NCI-H1105 (cell line): ENCODE measurements at regions not wholly inside any gene's neighbourhood (a gene's known extent, or its start where the extent isn't known, plus 50 kb on each side); places are given as distances from the start of the nearest gene placed in this dataset.
A peak's percentile ranks its signal among the peaks of the same experiment; 100 is the strongest.
"Not testable (repeated sequence)": the region's sequence is repeated elsewhere in the genome, so short reads cannot be mapped to it uniquely, and the experiment has no call there.

Experiments
- DNase-seq: peaks from one replicate; lab custom pipeline; 2025; lab: John Stamatoyannopoulos, UW

DNA sequence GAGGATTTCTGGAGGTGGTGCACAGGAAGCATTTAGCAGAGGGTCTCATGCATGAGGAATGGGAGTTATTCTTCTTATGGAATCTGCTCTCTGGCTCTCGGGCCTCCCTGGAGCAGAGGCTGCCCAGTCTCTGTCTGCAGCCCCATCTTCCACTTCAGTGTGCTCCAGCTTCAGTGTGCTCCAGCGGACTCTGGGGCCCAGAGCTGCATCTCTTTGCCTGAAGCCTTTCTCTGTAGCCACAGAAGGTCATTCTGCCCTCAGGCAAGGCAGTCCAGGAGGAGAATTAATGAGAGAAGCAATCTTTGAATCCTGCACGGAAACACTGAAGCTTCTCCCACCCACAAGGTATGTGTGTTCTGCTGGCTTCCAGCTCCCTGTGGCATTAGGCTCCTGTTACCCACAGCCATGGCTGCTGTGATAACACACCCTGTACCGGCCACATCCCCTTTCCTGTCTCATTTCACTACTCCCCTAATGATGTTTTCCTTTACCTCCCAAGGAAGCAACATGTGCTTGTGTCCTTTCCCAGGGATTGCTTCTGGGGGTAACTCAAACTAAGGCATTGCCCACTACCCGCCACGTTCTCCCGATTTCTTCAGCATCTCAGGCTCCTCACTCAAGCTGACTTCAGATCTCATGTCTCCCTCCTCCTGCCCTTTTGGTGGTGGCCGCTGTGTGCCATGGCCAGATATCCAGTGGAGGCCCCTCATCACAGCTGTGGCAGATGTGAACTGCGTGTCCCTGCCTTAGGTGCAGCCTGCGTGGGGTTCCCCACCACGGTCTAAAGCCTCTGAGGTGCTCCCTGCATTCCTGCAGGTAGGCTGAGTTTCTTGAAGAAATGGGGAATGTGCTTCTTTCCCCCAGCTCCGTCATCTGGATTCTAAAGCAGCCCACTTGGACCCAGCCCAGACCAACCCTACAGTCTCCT lies 181.2 kb upstream of the GALNT2 start:
- DNase-seq = no peak

GRCh38 chr1:229886636-229887035 lies 180.4 kb upstream of the GALNT2 start:
- no peak for DNase-seq

DNA sequence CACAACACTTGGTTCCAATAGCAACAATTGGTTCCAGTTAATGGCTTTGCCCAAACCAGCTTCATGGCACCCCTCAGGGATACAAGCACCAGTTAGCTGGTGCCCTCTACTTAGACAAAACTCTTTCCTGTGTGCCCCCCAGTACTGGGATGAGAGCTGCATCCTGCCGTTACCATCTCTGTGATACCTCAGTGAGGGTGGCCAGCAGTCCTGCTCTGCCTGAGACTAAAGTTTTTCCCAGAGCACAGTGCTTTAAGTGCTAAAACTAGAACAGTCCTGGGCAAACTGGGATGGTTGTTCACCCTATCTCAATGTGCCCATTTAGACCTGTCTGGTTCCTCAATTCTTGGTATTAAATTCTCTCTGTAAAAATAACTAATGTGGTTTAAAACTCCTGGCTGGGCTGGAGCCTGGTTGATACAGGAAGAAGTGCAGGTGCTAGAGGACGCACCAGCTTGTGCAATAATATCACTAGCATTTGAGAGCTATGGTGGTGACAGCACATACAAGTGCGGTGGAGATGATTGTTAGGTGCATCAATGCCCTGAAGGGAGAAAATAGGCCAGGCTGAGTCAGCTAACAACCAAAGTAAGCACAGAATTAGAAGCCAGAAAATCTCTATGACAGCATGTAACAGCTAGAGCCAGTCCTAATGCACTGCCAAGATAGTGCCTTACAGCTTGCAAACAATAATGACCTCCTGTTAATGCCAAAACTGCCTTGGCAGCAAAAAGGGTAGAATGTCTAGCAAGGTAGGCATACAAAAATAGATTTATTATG lies 179.8 kb upstream of the GALNT2 start:
- no peak for DNase-seq

- no peak for DNase-seq
Measured at GRCh38 chr1:229888157-229888556, 178.9 kb upstream of the GALNT2 start.

GRCh38 chr1:229888561-229889001 lies 178.5 kb upstream of the GALNT2 start:
- DNase-seq = no peak

- DNase-seq = no peak
Measured at GRCh38 chr1:229889031-229889517, 178.0 kb upstream of the GALNT2 start.

- no peak for DNase-seq
Measured at GRCh38 chr1:229891227-229891626, 175.8 kb upstream of the GALNT2 start.

GRCh38 chr1:229892515-229893117 lies 174.4 kb upstream of the GALNT2 start:
- no peak for DNase-seq

- DNase-seq = no peak
Measured at GRCh38 chr1:229893762-229894444, 173.1 kb upstream of the GALNT2 start.

GRCh38 chr1:229894532-229894931 lies 172.5 kb upstream of the GALNT2 start:
- DNase-seq = no peak

- no peak for DNase-seq
Measured at GRCh38 chr1:229895605-229896004, 171.4 kb upstream of the GALNT2 start.

DNA sequence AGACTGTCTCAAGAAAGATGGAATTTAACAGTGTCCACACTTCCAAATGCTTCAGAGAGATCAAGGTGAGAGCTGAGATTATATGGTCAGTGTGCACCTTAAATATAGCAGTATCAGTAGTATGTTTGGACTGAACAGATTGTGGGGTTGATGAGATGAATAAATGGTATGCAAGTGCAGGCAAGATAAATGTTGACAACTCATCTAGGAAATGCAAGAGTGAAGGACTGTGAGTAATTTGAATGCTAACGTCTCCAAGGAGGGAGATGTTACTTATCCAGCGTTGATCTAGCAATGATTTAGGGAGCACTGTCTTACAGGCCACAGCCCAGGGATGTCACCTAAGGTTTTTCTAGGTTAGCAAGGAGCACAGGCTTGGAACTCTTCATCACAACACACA lies 170.7 kb upstream of the GALNT2 start:
- no peak for DNase-seq

DNA sequence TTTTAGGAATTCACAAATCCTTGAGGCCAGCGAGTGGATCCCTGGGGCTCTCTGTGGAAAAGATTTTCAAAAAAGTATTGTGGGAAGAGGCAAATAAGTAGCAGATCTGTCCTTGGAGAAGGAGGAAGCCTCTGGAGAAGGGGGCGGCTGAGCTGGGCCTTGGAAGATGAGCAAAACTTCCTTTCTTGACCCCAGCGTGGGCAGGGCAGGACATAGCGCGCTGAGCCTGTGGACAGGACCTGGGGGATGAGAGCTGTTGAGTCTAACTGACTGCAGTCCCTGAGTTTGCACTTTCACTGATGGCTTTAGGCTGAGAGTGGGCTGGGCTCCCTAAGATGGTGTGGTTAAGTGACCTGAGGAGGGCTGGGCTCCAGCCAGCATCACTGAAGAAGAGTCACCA lies 170.2 kb upstream of the GALNT2 start:
- DNase-seq = no peak

DNA sequence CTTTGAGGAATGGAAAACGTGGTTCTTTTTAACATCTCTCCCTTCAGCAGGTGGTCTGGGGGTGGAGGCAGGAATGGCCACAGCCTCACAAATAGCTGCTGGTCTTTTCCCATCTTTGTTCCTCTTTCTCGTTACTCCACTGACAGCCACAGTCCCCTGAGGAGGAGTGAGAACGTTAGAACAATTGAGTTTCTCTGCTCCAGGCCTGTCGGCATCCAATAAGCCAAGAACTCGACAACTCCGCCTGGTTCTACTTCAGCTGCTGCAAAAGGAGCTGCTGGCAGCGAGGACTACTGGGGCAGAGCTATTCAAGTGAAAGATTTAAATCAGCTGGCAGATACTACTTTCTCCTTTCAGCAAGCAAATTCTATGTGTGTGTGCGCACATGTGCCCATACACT lies 169.5 kb upstream of the GALNT2 start:
- no peak for DNase-seq

DNA sequence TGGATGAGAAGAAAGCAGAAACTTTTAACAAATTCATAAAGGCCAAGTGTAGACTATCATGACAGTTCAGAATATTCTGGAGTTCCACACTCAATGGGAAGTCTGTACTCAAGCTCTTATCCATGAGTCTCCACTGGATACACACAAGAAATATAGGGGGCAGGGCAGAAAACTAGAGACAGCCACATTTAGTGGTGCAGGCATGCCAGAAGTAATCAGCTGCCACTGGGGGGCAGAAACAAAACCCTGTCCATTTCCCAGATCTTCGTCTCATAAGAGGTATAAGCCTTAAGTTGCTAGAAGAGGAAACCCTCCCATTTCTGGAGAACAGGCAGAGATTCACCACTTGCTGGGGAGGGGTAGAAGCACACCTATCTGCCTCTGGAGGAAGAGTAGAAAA lies 166.8 kb upstream of the GALNT2 start:
- no peak for DNase-seq

- DNase-seq = no peak
Measured at GRCh38 chr1:229905031-229905545, 161.9 kb upstream of the GALNT2 start.

DNA sequence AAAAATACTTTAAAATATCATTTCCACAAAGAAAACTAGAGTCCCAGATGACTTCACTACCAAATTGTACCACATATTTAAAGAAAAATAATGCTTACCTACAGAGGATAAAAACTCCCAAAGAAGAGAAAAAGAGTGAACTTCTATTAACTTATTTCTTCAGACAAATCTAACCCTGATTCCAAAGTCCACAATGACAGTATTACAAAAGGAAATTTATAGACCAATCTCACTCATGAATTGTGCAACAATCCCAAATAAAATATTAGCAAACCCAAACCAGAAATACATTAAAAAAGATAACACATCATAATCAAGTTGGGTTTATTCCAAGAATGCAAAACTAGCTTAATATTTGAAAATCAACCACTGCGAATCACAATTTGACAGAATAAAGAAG lies 161.4 kb upstream of the GALNT2 start:
- DNase-seq = no peak

GRCh38 chr1:229907884-229908638 lies 159.0 kb upstream of the GALNT2 start:
- no peak for DNase-seq

DNA sequence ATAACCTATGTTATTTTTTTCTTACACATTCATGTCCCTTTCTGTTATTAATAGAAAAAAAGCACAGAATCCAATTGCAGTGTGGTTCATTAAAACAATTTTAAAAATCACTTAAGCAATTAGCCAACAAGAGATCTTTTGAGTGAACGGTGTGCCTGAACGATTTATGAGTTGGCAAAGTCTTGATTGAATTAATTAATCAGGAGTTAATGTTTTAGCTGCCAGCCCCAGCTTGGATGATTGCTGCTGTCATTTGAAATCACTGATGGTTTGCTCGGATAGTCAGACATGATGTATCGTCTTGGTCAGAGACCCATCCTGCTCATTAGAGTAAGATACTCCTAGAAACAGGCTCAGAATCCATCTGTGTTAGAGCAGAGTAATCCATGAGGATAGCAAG lies 158.3 kb upstream of the GALNT2 start:
- DNase-seq = no peak

DNA sequence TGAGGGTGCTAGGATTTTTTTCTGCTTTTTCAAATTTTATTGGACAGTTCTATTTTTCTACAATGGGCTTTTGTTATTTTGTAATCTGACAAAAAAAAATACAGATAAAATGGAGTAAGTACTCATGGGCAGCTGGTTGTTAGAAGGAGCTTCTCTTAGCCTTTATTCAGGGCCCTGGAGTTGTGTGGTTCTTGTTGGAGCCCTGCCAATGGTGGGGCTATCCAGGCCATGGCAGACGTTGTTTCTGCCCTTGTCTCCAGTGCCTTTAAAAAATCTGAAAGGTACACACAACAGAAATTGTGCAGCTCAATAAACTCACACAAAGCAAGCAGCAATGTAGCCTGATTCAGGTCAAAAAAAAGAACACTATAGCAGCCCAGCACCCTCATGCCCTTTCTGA lies 153.5 kb upstream of the GALNT2 start:
- DNase-seq = peak; percentile 15

DNA sequence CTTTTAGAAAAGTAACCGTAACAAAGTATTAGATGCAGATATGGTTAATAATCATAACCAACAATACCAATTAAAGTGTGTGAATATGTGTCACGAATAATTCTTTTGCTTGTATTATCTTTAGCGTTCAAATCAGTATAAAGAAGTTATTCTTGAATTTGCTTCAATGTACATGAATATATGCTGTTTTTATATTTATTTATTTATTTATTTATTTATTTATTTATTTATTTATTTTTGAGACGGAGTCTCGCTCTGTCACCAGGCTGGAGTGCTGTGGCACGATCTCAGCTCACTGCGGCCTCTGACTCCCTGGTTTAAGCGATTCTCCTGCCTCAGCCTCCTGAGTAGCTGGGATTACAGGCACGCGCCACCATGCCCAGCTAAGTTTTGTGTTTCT lies 147.6 kb upstream of the GALNT2 start:
- DNase-seq = not testable (repeated sequence)
